ENCODE measurements at regions not wholly inside any gene's neighbourhood (a gene's known extent, or its start where the extent isn't known, plus 50 kb on each side); places are given as distances from the start of the nearest gene placed in this dataset.

DNA sequence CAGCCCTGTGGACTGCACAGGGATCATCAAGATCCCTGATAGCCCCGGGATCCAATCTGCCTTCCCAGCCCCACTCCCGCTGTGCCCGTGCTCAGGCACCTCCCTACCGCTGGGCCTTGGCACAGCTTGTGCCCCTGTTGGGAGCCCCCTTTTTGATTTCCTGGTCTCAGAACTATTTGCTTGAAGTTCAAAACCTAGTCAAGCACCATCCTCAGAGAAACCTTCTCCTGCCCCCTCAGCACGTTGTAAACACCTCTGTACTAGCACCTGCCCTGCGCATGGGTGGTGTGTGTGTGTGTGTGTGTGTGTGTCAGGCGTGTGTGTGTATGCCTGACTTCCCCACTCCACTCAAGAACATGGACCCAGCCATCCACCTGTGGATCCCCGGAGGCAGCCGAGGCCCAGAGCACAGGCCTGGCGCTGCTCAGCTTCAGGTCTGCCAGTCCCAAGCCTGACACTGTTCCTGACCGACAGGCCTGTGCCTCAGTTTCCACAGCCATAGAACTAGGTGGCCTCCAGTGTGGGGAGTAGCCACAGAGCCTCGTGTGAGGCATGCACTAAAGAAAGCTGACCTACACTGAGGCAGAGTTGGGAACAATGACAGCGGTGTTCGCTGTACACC lies 65.5 kb downstream of the ADRA2C start:
- no peak for DNase-seq (ENCODE audit: low read depth)

DNA sequence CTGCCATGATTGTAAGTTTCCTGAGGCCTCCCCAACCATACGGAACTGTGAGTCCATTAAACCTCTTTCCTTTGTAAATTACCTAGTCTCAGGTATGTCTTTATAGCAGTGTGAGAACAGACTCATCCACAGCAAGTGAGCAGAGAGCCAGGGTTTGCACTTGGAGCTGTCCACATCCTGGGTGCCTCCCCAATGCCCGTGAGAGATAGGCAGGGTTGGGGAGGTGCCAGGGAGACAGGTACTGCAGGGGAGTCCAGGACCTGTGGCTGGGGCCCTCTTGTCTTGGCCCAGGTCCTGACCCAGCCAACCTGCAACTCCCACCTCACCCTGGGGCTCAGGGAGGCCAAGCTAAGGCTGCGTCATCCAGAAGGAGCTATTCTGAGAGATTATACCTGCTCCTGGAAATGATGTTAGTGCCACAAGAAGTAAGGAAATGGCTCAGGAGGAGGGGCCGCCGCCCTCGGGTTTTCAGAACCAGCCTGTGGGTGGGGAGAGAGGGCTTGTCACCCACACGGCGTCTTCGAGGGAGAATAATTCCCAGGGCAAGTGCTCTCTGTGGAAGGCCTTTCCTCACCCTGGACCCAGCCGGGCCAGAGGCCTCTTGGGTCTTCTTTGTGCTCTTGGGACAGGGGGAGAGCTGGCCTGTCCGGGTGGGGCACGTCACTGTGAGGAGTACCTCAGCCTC lies 66.5 kb downstream of the ADRA2C start:
- no peak for DNase-seq (ENCODE audit: low read depth)

DNA sequence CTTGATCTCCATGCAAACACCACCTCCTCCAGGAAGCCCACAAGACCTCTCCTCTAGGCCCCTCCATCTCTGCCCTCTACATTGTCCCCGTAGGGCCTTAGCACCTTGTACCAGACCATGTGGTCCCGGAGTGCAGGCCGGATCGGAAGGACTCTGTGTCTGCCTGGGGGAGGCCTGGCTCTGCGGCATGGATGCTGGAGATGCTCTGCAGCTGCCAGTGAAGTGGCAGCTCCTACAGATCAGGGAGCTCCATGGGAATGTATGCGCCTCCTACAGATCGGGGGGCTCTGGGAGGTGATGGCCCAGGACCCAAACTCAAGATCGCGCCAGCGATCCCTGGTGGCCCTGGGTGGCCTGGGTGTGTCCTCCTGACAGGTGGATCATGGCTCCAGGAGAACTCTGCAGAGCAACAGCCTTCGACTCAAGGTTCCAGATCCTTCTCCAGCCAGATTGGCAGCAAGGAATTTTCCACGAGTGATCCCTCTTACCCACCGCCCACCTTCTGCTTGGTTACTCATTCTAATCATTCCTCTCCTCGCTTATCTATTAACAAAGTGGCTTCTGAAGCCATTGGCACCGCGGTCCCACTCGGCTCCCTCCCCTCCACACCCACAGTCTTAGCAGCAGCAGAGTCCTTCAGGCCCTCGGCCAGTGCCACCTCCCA lies 67.3 kb downstream of the ADRA2C start:
- DNase-seq (ENCODE audit: low read depth), result no peak

DNA sequence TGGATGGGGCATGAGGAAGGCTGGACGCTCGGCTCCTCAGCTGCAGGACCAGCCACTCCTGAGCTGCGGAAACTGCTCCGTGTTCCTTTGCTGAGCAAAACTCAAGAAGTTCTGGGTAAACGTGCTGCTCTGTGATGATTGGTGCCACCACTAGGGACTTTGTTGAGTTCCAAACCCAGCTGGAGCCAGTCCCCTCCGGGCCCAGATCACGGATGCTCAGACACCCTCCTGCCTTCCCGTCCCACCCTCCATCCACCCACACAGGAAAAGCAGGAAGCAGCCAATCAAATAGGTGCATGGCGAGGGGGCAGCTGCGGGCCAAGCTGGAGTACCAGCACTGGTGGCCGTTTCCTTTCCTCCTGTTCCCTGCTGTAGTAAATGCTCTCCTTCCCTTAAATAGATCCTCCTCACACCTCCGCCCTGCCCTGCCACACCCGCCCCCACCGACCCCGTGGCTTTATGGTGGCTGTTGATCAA lies 68.0 kb downstream of the ADRA2C start:
- DNase-seq (ENCODE audit: low read depth), result no peak

DNA sequence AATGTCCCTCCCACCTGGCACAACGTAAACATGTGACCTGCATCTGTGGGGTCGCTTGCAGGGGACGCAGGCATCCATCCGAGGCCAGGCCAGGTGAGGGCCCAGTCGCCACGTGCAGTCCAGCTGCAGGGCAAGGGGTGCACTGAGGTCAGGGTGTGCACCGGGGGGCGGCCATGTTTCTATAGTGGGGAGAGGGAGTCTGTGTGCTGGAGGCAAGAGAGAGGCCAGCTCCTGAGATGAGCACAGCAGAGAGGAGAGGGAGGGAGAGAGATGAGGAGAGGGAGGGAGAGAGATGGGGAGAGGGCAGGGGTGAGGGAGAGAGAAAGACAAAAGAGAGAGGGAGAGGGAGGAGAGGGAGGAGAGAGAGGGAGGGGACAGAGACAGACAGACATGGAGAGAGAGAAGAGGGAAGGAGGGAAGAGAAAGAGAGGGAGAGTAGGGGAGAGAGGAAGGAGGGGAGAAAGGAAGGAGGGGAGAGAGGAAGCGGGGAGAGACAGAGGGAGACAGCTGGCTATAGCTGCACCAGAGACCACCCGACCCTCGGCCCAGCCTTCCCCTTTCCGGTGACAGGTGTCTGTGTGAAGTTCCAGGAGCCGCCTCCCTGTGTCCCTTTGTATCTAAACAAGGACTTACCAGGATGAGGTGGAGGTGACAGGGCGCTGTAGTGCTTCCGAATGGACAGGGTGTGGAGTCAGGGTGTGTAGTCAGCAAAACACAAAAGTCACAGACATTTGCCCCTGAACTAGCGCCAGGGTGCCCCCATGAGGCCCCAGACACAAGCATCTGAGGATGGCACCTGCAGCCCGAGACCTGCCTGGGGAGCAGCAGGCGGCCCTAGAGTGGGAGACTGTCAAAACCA lies 68.7 kb downstream of the ADRA2C start:
- DNase-seq (ENCODE audit: low read depth), result no peak

DNA sequence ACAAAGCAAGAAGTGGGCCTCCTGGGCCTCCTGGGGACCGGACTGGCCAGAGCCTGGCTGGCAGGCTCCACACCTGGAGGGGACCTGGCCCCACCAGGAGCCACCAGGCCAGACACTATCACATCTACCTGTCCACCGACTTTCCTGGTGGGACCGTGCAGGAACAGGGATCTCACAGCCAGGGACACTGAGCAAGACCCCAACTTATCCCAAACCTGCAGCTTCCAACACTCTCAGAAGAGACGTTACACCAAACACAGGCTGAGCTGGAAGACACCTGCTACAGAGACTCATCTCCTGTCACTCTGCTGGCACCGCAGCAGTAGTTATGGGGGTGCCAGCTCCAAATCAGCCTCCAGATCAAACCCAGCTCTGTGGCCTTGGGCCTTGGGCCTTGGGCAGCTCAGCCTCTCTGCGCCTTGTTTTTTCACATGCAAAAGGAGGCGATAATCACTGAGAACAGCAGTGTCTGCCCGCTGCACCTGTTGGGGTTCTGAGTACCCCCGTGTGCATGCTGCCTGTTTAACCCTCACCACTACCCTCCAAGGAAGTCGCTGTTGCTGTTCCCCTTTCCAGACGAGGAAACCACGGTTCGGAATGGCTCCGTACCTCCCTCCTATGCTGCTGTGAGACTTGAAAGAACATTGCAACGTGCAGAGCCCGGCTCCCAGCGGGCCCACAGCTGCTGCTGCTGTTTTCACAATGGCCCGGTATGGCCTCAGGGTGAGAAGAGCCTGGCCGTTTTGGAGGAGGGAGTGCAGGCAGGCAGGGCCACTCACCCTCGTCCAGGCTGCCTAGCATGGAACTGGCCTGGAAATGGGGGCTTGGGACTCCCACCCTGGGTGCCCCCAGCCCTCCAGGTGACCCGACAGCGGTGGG lies 69.6 kb downstream of the ADRA2C start:
- no peak for DNase-seq (ENCODE audit: low read depth)

DNA sequence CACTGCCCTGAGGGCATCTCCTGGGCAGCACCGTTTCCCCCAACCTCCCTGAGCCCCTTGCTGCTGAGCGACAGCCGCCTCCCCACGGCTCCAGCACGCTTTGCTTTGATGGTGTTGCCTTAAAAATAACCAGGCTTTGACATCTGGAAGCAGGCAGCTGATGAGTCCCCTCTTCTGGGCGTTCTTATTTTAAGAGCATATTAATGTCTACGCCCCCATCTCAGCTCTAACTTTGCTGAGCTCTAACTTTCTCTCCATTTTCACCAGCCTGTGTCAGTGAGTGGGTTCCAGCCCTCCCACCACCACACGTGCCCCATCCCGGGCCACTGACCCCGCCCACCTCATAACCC lies 70.2 kb downstream of the ADRA2C start:
- no peak for DNase-seq (ENCODE audit: low read depth)

GRCh38 chr4:3836756-3837601 lies 70.8 kb downstream of the ADRA2C start:
- no peak for DNase-seq (ENCODE audit: low read depth)

DNA sequence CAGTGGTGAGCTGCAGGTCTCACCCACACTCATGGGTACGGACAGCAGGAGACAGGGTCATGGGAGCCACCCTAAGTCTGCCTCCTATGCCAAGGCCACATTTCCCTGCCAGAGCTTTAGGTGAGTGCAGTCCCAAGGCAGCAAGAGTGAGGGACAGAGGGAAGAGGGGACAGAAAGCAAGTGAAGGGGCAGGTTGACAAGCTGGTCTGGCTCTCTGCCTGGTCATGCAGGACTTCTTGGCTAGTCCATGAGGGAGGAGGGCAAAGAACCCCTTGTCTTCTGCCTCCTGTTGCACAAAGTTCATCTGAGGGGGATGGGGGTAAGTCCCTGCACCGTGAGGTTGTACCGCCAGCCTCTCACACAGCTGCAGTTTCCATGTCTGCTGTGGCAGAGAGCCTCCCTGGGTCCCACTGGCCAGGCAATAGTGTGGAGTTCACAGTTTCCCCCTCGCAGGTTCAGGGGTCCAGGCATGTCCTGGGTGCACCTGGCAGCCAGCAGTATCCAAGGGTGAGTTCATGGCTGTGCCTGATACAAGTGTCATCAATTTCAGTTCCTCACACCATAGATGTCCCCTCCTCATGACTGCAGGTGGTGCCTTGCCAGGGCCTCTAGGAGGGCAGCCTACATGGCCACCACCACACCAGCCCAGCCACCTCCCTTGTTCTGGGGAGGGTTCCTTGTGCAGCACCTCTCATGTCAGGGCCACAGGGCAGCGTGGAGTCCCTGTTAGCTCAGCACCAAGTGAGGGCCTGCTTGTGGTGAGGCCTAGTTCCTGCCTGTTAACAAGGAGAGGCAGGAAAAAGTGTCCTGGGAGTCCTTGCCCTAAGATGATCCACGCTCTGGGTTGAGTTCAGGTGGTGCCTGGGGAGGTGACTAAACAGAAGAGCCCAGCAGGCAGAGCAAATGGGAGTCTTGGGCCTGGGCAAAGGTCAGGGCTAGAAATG lies 72.5 kb downstream of the ADRA2C start:
- no peak for DNase-seq (ENCODE audit: low read depth)

- DNase-seq (ENCODE audit: low read depth), result no peak
Observed at GRCh38 chr4:3845094-3845743, 79.0 kb downstream of the ADRA2C start.

- DNase-seq (ENCODE audit: low read depth), result no peak
Observed at GRCh38 chr4:3845744-3846429, 79.7 kb downstream of the ADRA2C start.

GRCh38 chr4:3847211-3847940 lies 81.2 kb downstream of the ADRA2C start:
- no peak for DNase-seq (ENCODE audit: low read depth)

DNA sequence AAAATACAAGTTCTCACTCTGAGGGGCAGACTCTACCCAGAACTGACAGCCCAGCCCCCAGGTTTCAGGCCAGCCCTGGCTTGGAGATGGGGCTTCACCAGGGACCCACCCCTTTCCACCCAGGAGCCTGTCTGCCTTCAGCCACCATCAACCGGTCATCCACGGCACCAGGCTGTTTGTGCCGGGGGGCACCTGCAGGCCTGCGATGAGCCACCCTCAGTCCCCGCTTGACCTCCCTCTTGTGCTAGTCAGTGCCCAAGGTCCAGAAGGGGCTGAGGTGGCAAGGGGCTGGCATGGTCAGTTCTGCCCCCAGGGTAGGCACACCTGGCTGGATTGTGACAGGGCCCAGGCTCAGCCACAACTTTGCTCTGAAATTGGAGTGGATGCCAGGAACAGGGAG lies 82.1 kb downstream of the ADRA2C start:
- DNase-seq (ENCODE audit: low read depth), result no peak

DNA sequence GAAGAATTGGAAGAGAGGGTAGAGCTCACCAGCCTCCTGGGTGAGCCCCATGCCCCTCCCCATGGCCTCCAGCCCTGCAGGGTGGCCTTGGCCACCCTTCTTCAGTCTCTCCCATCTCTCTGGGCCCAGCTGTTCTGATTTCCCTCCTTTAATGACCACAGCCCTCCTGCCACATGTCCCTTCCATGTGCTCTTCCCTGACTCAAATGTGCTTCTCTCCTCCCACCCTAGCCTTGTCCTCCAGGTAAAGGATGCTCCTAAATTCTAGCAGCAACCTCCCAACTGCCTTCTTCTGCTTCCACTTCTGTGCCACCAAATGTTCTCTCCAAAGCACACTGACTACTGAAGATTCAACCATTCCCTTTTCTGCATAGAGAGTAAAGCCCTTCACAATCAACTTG lies 83.0 kb downstream of the ADRA2C start:
- no peak for DNase-seq (ENCODE audit: low read depth)

- no peak for DNase-seq (ENCODE audit: low read depth)
Observed at GRCh38 chr4:3850128-3850527, 83.9 kb downstream of the ADRA2C start.

GRCh38 chr4:3851211-3851610 lies 85.0 kb downstream of the ADRA2C start:
- no peak for DNase-seq (ENCODE audit: low read depth)

- no peak for DNase-seq (ENCODE audit: low read depth)
Observed at GRCh38 chr4:3851881-3852280, 85.7 kb downstream of the ADRA2C start.

- no peak for DNase-seq (ENCODE audit: low read depth)
Observed at GRCh38 chr4:3852309-3852708, 86.1 kb downstream of the ADRA2C start.

Measured in stimulated activated CD8-positive, alpha-beta memory T cell treated with anti-CD3 and anti-CD28 coated beads, Interleukin-7, amount 100 ng/mL, for 24 hours (primary cell).